ENCODE measurements at regions not wholly inside any gene's neighbourhood (a gene's known extent, or its start where the extent isn't known, plus 50 kb on each side); places are given as distances from the start of the nearest gene placed in this dataset.
"Not testable (repeated sequence)": the region's sequence is repeated elsewhere in the genome, so short reads cannot be mapped to it uniquely, and the experiment has no call there.

DNA sequence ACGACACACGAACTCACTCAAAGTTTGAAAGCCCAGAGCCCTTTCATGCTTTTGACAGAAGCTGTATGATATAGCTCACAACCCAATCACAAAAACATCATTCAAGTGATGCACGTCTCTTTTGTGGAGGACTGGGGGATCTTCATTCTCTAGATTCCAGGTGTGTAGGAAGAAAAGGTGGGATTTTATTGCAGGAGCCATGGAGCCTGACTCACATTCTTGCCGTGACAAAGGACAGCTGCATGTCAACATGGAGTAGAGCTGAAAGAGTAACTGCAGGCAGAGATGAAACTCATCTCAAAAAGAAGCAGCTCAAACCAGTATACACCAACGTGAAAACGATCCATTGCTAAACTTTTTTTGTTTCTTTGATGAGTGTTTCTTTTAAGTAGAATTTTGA lies 50.9 kb upstream of the PDE1A start:
- DNase-seq = no peak

GRCh38 chr2:182481676-182482075 lies 54.8 kb upstream of the PDE1A start:
- DNase-seq = no peak

DNA sequence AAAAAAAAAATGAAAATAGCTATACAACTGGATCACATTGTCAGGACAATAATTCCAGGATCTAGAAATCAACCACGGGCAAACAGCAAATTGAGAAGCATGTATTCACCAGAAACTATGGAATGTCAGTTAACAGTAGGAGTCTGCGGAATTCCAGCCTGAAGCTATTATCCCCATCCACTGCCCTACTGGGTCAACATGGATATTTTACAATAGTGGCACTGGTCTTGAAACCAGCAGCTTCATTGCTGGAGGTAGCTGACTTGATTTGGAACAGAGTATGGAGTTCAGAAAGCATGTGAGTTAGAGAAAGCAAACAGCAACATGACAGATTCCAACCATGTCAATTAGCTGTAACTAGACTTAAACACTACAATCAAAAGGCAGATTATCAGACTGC lies 55.7 kb upstream of the PDE1A start:
- no peak for DNase-seq

- DNase-seq = no peak
These were observed 69.8 kb upstream of the PDE1A start for GRCh38 chr2:182496596-182496995.

GRCh38 chr2:182499706-182500470 lies 73.1 kb upstream of the PDE1A start:
- DNase-seq = no peak

- no peak for DNase-seq
These were observed 77.0 kb upstream of the PDE1A start for GRCh38 chr2:182503886-182504285.

DNA sequence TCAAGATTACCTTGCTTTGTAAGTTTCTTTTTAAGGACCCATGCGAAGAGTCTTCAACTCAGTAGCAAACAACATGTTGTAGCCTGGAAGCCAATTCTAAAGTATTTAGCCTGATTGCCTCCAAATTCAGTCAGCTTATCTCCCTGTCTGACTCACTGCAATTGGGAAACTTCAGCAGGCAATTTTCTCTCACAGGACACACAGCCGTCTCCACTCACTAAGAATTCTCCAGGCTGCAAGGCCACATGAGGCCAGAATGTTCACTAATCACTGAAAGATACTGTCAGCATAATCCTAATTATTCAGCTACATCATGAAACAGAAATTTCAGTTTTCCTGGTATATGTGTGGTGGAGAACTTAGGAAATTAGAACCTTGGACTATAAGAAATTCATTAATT lies 78.1 kb upstream of the PDE1A start:
- DNase-seq = no peak

GRCh38 chr2:182506606-182507005 lies 79.8 kb upstream of the PDE1A start:
- DNase-seq = peak; percentile 56

DNA sequence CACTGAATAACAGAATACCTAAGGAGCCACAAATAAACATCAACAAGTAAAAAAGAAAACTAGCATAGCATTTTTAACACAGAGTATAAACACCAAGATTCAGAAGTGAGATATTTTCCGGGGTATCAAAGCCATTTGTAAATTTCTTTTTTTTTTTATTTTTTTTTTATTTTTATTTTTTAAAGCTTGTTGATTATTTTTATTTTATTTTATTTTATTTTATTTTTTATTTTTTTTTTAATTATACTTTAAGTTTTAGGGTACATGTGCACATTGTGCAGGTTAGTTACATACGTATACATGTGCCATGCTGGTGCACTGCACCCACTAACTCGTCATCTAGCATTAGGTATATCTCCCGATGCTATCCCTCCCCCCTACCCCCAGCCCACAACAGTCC lies 81.7 kb upstream of the PDE1A start:
- not testable (repeated sequence) for DNase-seq

DNA sequence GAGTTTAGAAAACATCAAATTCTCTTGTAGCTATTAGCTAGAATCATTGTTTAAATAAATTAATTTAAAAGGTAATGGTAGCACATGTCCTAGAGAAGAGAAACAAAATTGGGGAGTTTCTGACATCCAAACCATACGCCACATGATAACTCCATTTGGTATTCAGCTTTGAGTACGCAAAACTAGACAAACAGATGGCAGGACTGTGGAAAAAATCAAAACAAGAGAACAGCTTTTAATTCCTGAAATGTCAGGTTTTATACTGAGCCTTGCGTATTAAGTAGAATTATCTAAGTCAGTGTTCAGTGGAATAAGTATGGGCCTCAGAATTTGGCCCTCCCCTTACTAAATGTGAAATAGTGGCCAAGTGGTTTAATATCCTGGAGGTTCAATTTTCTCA lies 82.4 kb upstream of the PDE1A start:
- DNase-seq = no peak

DNA sequence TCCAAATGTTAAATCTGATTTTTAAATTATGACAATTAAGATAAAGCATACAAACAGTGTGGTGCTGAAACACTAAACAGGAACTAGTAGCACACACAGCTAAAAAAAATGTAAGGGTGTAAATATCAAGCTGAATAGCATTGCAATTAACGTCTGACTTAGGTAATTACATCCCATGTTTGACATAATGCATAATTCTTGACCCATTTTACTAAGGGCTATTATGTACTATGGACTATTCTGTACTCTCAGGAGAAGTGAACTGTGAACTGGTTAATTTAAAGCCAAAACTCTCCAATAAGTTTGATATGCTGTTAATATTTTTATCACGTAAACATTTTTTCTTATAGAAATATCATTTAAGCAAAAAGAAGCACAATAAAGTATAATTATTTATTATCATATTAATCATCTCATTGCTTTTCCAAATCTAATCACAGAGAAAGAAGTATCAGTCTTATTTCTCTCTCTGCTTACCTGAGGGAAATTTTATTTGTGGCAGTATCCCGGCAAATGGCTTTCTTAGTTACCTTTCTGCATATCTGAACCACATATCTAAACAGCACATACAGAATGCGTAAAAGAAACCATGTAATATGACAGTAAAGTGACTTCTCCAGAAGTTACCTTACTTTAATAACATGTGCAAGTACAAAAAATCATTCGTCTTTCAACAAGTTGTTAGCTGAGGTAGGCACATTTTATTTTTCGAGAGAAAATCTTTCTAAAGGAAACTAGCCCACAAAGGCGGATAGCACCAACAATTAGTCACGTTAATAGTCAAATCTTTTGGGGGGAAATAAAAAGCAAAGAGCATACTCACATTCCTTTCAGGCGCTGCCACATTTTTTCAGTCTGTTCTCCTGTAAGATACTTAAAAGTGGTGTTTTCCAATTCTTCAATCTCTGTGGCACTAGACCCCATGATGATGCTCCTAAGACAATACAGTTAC lies 94.9 kb upstream of the PDE1A start:
- DNase-seq = no peak

DNA sequence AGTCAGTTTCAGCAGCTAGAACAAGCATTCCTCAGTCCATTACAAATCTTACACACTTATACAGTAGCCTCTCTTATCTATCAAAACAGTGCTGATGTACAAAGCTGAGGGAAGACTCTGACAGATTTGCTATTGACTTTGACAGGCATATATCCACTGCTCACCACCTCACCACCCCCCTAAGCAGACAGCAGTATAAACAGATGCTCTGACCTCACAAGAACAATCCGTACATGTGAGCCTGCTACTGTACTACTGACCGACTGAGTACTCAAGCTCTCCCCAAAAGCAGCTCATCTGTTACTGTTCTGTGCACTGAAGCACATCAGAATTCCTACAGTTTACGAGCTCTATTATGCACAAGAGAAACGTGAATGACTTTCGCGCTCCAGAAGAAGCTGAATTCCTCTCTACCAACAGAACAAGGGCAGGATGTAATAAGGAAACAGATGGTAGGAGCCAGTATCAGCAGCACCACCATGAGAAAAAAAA lies 95.6 kb upstream of the PDE1A start:
- no peak for DNase-seq

DNA sequence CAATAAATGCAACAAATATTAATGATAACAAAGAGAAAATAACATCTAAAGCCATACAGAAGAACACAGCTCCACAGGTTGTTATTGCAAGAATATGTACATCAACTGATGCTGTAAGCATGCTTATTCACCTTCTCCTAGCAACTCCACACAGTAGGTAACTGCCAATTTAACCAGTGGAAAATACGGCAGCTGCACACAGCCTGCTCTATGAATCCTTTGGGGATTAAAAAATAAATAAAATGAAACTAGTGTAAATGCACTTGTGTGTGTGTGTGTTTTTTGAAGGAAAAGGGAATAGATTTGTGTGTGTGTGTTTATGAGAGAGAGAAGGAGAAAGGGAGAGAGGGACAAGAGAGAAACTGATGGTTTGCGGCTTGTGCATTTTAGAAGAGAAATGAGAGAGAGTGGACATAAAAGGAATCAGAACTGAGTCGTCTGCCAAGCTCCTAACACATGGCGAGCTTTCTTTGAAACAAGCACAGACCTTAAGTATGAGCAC lies 96.2 kb upstream of the PDE1A start:
- DNase-seq = no peak

DNA sequence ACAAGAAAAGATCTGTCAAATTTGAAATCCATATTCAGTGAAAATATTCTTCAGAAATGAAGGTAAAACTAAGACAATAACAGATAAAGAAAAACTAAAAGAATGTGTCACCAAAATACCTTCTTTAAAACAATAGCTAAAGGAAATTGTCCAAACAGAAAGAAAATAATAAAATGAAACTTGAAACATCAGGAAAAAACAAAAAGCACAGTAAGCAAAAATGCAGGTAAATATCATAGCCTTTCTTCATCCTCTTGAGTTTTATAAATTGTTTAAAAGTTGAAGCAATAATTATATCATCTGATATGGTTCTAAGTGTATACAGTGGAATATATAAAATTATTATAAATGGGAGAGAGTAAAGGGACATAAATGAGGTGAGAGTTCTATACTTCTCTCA lies 103.8 kb upstream of the PDE1A start:
- no peak for DNase-seq

- peak; percentile 79 for DNase-seq
These were observed 113.4 kb upstream of the PDE1A start for GRCh38 chr2:182540252-182540651.

DNA sequence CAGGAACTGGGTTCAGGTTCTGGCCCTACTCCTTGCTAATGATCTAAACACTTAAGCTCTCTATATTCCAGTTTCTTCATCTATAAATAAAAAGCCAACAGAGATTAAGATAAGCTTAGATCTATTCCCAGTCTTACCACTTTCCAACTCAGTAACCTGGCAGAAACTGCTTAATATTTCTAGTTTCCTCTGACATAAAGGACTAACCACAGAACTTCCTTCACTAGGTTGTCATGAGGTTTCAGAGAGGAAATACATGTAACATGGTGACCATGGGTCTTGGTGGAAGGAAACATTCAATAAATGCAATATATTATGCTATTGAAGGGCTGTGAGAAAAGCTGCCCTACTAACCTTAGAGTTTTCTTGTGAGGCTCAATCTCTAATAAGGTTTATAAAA lies 114.4 kb upstream of the PDE1A start:
- DNase-seq = peak; percentile 20

DNA sequence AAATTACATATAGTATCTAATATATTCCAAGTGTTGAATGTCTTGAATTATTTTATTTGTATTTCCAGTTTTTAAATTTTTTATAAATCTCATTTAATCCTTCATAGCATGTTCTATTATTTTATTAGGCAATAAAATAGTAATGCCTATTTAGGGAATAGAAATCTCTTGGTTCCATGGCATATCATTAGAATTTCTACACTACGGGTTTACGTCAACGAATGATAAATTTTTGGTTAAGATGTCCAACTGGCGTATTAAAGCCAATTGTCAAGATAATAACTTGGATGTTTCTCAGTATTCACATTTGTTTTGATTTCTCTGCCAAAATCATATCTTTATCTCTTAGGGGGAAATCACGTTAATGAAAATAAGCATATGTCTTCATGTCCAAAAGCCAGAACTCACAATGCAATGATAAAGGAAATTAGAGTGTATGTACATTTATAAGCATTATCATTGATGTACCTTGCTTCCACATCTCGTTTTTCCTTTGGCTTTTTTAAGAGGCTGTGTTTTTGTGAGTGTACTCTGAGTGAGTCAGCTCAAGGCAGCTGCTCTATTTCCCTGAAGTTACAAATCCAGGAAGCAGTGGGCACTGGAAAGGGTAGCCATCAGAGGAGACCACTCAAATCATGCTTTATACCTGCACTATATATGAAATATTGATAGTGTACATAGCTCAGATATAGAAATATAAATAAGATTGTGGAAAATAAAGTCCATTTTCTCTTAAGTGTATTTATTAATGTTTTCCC lies 115.8 kb upstream of the PDE1A start:
- no peak for DNase-seq

DNA sequence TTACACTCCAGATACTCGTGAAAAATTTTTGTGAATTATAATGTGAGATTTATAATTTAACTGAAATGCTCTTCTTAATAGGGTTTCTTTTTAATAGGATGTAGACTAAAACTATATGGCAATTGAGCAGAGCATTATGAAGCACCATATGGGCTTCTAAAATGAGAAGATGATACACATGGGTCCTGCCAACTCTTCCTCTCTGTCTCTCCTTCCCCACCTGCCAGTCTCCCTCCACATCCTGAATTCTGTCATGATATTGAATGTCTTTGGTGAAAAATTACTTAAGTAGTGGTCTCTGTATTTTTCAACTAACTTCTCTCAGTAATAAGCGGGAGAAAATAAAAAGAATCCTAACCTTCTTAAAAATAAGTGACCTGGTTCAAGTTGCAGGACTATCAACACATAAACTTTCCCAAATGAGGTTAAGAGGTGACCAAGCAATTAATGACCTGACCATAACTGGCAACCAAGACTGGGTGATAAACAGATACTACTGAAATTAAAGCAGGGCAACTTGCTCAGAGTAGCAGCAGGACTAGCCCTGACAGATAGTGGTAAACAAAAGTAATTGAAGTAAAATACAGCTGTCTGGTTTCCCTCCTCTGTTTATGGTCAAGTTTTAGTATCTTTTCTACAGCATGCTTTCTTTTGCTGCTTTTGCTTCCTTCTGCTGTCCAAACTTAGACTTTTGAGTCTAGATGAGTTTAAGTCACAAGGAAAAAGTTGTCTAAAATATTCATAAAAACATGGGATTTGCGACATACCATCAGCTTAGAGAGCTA lies 117.1 kb upstream of the PDE1A start:
- DNase-seq = no peak

- no peak for DNase-seq
These were observed 118.8 kb upstream of the PDE1A start for GRCh38 chr2:182545420-182546167.

- DNase-seq = no peak
These were observed 121.5 kb upstream of the PDE1A start for GRCh38 chr2:182548031-182548950.
